Gastroesophageal sphincter (tissue), 3 donors: ENCODE measurements at regions not wholly inside any gene's neighbourhood (a gene's known extent, or its start where the extent isn't known, plus 50 kb on each side); places are given as distances from the start of the nearest gene placed in this dataset.
"Not testable (repeated sequence)": the region's sequence is repeated elsewhere in the genome, so short reads cannot be mapped to it uniquely, and the experiment has no call there.

Experiments used
- EP300 ChIP-seq: sonication (generic); formaldehyde crosslinking; IDR thresholded peaks from one replicate; pipeline ENCODE4 v1.6.1; 2017; ENCODE audit warnings: antibody characterized with exemption, mild to moderate bottlenecking
- POLR2AphosphoS5 ChIP-seq: sonication (generic); formaldehyde crosslinking; IDR thresholded peaks from one replicate; pipeline ENCODE4 v1.6.1; 2017; ENCODE audit warnings: antibody characterized with exemption
- TF ChIP-seq, protein P1 (sequence below), 4 experiments: fragments of 200-600 bp in 2 of 4; fragments of 450-650 bp in 2 of 4; sonication (generic) in 1 of 4; IDR thresholded peaks; one replicate each; pipeline ENCODE4 v1.5.1; 2017 to 2019; ENCODE audit warnings: antibody characterized with exemption in 4 of 4, mild to moderate bottlenecking in 2 of 4, moderate library complexity in 2 of 4

DNA sequence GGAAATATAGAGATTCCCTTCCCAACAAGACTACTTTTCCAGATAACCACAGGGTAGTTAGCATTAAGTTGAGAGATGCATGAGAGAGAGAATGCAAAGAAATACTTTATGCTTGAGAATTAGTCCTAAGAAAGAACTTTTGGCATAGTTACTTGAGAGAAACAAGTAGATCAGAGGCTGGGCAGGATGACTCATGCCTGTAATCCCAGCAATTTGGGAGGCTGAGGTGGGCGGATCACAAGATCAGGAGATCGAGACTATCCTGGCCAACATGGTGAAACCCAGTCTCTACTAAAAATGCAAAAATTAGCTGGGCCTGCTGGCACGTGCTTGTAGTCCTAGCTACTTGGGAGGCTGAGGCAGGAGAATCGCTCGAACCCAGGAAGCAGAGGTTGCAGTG is 276.5 kb downstream of the SEMA3D start:
- TF ChIP-seq, protein P1, sequence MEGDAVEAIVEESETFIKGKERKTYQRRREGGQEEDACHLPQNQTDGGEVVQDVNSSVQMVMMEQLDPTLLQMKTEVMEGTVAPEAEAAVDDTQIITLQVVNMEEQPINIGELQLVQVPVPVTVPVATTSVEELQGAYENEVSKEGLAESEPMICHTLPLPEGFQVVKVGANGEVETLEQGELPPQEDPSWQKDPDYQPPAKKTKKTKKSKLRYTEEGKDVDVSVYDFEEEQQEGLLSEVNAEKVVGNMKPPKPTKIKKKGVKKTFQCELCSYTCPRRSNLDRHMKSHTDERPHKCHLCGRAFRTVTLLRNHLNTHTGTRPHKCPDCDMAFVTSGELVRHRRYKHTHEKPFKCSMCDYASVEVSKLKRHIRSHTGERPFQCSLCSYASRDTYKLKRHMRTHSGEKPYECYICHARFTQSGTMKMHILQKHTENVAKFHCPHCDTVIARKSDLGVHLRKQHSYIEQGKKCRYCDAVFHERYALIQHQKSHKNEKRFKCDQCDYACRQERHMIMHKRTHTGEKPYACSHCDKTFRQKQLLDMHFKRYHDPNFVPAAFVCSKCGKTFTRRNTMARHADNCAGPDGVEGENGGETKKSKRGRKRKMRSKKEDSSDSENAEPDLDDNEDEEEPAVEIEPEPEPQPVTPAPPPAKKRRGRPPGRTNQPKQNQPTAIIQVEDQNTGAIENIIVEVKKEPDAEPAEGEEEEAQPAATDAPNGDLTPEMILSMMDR (IDR thresholded peaks at IDR 0.05): not testable (repeated sequence)
- not testable (repeated sequence) for TF ChIP-seq EP300, POLR2AphosphoS5
